Large intestine (tissue), 3 donors: ENCODE measurements at regions not wholly inside any gene's neighbourhood (a gene's known extent, or its start where the extent isn't known, plus 50 kb on each side); places are given as distances from the start of the nearest gene placed in this dataset.
"Not testable (repeated sequence)": the region's sequence is repeated elsewhere in the genome, so short reads cannot be mapped to it uniquely, and the experiment has no call there.

Source experiments
- DNase-seq, 2 donors: peaks; one replicate each; pipeline versions ENCODE4 v3.0.0 to v3.0.0-alpha.2; 2013
- H3K27ac ChIP-seq: one replicate; pipeline ENCODE4 v1.5.1; 2013; ENCODE audit warnings: low read length
- H3K27me3 ChIP-seq: 2 replicates; pipeline ENCODE4 v1.6.1; 2013; ENCODE audit warnings: low read length; ENCODE audit not compliant: control insufficient read depth, insufficient read depth
- H3K36me3 ChIP-seq: 2 replicates; pipeline ENCODE4 v1.6.1; 2013; ENCODE audit warnings: low read length; ENCODE audit not compliant: control insufficient read depth, insufficient read depth
- H3K4me1 ChIP-seq: one replicate; pipeline ENCODE4 v1.6.1; 2013; ENCODE audit warnings: low read length; ENCODE audit not compliant: control insufficient read depth, insufficient read depth
- H3K4me3 ChIP-seq: one replicate; pipeline ENCODE4 v1.5.1; 2013; ENCODE audit warnings: low read length
- H3K9me3 ChIP-seq: one replicate; pipeline ENCODE4 v1.6.1; 2013; ENCODE audit warnings: mild to moderate bottlenecking, low read depth, low read length, moderate library complexity; ENCODE audit not compliant: control insufficient read depth
- WGBS: methylation state at CpG from one replicate; pipeline ENCODE4 v1.1.5; 2013; ENCODE audit warnings: low lambda C conversion rate; ENCODE audit not compliant: insufficient coverage; 5-methylcytosine and 5-hydroxymethylcytosine counted together

DNA sequence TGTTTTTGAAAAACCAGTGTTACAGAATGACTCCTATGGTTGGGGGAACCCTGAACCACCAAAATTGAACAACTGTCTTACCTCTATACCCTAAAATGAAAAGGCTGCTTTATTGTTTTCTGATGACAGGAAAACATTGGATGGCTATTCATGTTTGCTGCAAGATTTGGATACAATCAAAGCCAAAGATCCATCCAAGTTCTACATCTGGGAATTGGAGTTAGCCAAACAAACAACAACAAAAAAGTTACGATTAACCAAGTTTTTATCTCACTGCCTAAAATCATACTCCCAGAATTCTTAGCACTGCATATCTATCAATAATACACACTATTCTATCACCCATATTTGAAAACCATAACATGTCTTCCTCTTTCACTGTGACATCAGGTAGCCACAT lies 349.7 kb upstream of the SLC7A11 start:
- no peaks in the 10 kb centered on the region for H3K9me3 ChIP-seq
- no CpG with 5 or more reads among the region's 1 CpG for WGBS
- no peak for DNase-seq

DNA sequence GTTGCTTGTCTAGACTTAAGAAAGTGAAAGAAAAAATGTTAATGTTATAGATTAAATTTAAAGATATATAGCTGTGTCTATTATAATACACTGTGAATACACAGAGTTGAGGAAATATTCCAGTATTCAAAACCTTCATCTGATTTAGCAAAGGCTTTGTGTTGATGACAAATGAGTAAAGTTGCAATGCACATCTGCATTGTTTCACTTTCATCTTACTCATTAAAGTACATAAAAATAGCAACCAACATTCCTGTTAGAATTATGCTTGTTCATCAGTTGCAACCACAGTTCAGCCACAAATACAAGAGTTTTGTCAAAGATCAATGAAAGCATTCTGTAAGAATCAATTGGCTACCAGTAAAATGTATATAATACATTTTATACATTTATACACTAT lies 346.4 kb upstream of the SLC7A11 start:
- Histone ChIP-seq H3K36me3 (no peaks in the 10 kb centered on the region), H3K27ac (no peak overlapping the region), H3K9me3 (no peaks in the 10 kb centered on the region), H3K4me3 (no peak overlapping the region), H3K4me1 (no peaks in the 10 kb centered on the region), H3K27me3 (no peaks in the 10 kb centered on the region)
- DNase-seq: no peak

More for the DNA sequence above, 349.7 kb upstream of the SLC7A11 start:
- no peaks in the 10 kb centered on the region for H3K27me3 ChIP-seq
- H3K27ac ChIP-seq: no peak overlapping the region
- H3K36me3 ChIP-seq: no peaks in the 10 kb centered on the region
- H3K4me1 ChIP-seq: no peaks in the 10 kb centered on the region
- no peak overlapping the region for H3K4me3 ChIP-seq

GRCh38 chr4:138579146-138579545 lies 337.0 kb upstream of the SLC7A11 start:
- H3K36me3 ChIP-seq: no peaks in the 10 kb centered on the region
- no peaks in the 10 kb centered on the region for H3K4me1 ChIP-seq
- WGBS: 100% methylated on average over 1 of the region's 2 CpGs
- H3K27me3 ChIP-seq: no peaks in the 10 kb centered on the region
- H3K4me3 ChIP-seq: no peak overlapping the region
- H3K9me3 ChIP-seq: no peaks in the 10 kb centered on the region
- no peak overlapping the region for H3K27ac ChIP-seq
- no peak for DNase-seq

DNA sequence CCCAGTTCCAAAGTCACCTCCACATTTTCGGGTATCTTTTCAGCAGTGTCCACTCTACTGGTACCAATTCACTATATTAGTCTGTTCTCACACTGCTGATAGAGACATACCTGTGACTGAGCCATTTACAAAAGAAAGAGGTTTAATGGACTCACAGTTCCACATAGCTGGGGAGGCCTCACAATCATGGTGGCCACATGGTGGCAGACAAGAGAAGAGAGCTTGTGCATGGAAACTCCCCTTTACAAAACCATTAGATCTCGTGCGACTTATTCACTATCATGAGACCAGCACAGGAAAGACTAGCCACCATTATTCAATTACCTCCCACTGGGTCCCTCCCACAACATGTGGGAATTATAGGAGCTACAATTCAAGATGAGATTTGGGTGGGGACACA lies 335.7 kb upstream of the SLC7A11 start:
- H3K27ac ChIP-seq, DNase-seq, H3K9me3 ChIP-seq, H3K4me3 ChIP-seq, H3K27me3 ChIP-seq, H3K36me3 ChIP-seq, H3K4me1 ChIP-seq: not testable (repeated sequence)
- whole genome bisulfite sequencing: 83% methylated on average over 1 of the region's 3 CpGs

DNA sequence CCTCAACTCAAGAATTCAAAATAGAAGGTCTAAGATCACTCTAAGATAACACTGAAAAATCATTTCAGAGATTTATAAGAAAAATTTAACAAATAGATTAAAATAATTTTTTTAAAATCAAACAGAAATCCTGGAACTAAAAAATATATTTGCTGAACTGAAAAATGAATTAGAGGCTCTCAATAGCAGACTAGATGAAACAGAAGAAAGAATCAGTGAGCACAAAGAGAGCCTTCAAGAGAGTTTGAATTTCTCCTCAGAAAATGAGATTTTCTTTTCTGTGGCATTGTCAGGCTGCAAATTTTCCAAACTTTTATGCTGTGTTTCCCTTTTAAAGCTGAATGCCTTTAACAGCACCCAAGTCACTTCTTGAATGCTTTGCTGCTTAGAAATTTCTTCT lies 335.0 kb upstream of the SLC7A11 start:
- H3K4me3 ChIP-seq: no peak overlapping the region
- H3K27me3 ChIP-seq: no peaks in the 10 kb centered on the region
- H3K36me3 ChIP-seq: no peaks in the 10 kb centered on the region
- DNase-seq: no peak
- H3K4me1 ChIP-seq: no peaks in the 10 kb centered on the region
- no peak overlapping the region for H3K27ac ChIP-seq
- no peaks in the 10 kb centered on the region for H3K9me3 ChIP-seq

GRCh38 chr4:138576684-138577083 lies 334.5 kb upstream of the SLC7A11 start:
- DNase-seq: no peak
- no peaks in the 10 kb centered on the region for H3K36me3 ChIP-seq
- H3K4me1 ChIP-seq: no peaks in the 10 kb centered on the region
- H3K27me3 ChIP-seq: no peaks in the 10 kb centered on the region
- no peaks in the 10 kb centered on the region for H3K9me3 ChIP-seq
- H3K4me3 ChIP-seq: no peak overlapping the region
- no peak overlapping the region for H3K27ac ChIP-seq
- 73% methylated on average over 2 of the region's 3 CpGs for WGBS

- DNase-seq: no peak
- Histone ChIP-seq H3K4me1 (no peaks in the 10 kb centered on the region), H3K4me3 (no peak overlapping the region), H3K27ac (no peak overlapping the region), H3K36me3 (no peaks in the 10 kb centered on the region), H3K27me3 (no peaks in the 10 kb centered on the region), H3K9me3 (no peaks in the 10 kb centered on the region)
- 100% methylated on average over 1 of the region's 3 CpGs for WGBS
Measured at GRCh38 chr4:138573246-138573645, 331.1 kb upstream of the SLC7A11 start.

DNA sequence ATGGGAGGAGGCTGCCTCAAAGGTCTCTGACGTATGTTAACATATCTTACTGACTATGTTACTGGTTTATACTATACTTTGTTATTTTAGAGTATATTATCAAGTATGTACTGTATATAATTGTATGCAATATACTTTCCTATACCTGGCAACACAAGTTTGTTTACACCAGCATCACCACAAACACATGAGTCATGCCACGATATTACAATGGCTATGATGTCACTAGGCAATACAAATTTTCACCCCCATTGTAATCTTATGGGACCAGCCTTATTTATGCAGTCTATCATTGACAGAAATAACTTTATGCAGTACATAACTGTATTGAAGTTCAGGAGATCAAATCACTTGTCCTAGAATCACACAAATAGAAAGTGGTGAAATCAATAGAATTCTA lies 329.9 kb upstream of the SLC7A11 start:
- no peaks in the 10 kb centered on the region for H3K9me3 ChIP-seq
- no peaks in the 10 kb centered on the region for H3K36me3 ChIP-seq
- WGBS: no CpG with 5 or more reads among the region's 2 CpGs
- no peak for DNase-seq
- no peaks in the 10 kb centered on the region for H3K4me1 ChIP-seq
- H3K27ac ChIP-seq: no peak overlapping the region
- no peaks in the 10 kb centered on the region for H3K27me3 ChIP-seq
- H3K4me3 ChIP-seq: no peak overlapping the region

GRCh38 chr4:138567696-138568095 lies 325.5 kb upstream of the SLC7A11 start:
- DNase-seq: no peak
- no peaks in the 10 kb centered on the region for H3K9me3 ChIP-seq
- H3K36me3 ChIP-seq: no peaks in the 10 kb centered on the region
- no peak overlapping the region for H3K4me3 ChIP-seq
- WGBS: 100% methylated on average over 1 of the region's 3 CpGs
- no peak overlapping the region for H3K27ac ChIP-seq
- no peaks in the 10 kb centered on the region for H3K4me1 ChIP-seq
- H3K27me3 ChIP-seq: no peaks in the 10 kb centered on the region

DNA sequence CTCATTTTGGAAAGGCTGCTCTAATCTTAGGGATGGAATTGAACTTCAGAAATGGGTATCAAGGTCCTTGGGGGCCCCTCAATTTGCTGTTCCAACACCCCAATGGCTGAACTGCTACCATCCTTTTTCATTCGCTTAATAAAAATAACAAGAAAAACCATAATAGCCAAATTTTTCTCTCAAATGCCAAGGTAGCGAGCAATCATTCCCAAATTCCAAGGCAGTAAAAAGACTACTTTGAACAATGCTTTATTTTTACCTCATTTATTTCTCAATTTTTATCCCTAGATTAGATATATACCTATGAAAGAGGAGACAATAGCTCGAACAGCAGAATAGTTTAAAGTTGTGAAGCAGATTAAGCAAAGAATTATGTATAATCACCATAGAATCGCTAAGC lies 323.4 kb upstream of the SLC7A11 start:
- no peaks in the 10 kb centered on the region for H3K36me3 ChIP-seq
- no peak overlapping the region for H3K4me3 ChIP-seq
- no peaks in the 10 kb centered on the region for H3K27me3 ChIP-seq
- no peaks in the 10 kb centered on the region for H3K4me1 ChIP-seq
- WGBS: 86% methylated on average over 1 of the region's 4 CpGs
- no peak overlapping the region for H3K27ac ChIP-seq
- H3K9me3 ChIP-seq: peaks cover 9% of the 10 kb centered on the region
- no peak for DNase-seq

DNA sequence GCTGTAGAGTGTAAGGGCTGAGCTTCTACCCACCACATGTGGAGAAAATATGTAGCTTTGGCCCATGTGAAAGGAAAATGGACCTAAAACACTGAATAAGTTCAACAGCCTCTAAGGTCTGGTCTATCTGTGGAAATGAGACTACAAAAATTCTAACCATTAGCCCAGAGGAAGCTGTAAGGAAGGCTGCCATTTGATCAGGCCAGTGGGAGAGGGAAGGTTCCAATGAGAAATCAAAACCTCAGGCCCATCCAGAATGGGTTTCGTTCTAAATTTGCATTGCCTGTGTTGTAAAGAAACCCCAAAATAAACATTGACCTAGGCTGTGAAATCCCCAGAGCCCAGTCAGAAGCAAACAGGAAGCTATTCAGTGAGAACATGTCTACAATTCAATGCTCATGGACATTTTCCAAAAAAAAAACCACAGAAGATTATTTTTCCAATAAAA lies 320.4 kb upstream of the SLC7A11 start:
- H3K4me3 ChIP-seq: no peak overlapping the region
- H3K27me3 ChIP-seq: no peaks in the 10 kb centered on the region
- H3K27ac ChIP-seq: no peak overlapping the region
- no peaks in the 10 kb centered on the region for H3K36me3 ChIP-seq
- H3K4me1 ChIP-seq: no peaks in the 10 kb centered on the region
- WGBS: no CpG with 5 or more reads among the region's 1 CpG
- no peak for DNase-seq
- H3K9me3 ChIP-seq: peaks cover 11% of the 10 kb centered on the region
